NT2/D1 (cell line): ENCODE measurements at regions not wholly inside any gene's neighbourhood (a gene's known extent, or its start where the extent isn't known, plus 50 kb on each side); places are given as distances from the start of the nearest gene placed in this dataset.

ENCODE experiments used
- SUZ12 ChIP-seq: IDR thresholded peaks from 2 replicates; pipeline ENCODE4 v1.6.1; 2011; ENCODE audit not compliant: insufficient read length, insufficient read depth; ENCODE audit errors: extremely low read depth
- YY1 ChIP-seq: IDR thresholded peaks from 2 replicates; pipeline ENCODE4 v1.6.1; 2011; ENCODE audit not compliant: insufficient read length, insufficient read depth
- ZNF274 ChIP-seq: IDR thresholded peaks from 2 replicates; pipeline ENCODE4 v1.6.1; 2011; ENCODE audit warnings: mild to moderate bottlenecking, low read depth, low read length

- TF ChIP-seq ZNF274 (no peak), YY1 (no peak), SUZ12 (no peak)
Observed at GRCh38 chr12:29023436-29024076, 125.5 kb upstream of the FAR2 start.
